ENCODE measurements at regions not wholly inside any gene's neighbourhood (a gene's known extent, or its start where the extent isn't known, plus 50 kb on each side); places are given as distances from the start of the nearest gene placed in this dataset.

DNA sequence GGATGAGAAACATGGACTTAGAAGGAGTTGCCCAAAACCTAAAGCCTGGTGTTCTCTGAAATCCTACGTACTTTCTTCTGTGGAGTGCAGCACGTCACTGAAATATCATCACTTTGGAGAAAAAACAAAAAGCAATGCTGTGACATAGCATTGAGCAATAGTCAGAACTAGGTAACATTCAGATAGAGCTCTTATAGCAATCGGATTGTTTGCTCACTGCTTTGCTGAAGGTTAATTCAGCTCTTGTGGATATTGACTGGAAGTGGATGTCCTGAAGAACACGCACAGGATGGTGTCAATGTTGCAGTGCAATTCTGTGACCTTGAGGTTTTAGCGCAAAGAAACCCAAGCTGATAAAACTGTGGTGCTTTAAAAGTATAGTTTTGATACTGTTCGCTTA lies 114.2 kb upstream of the GRXCR1 start (continued):
- no peak for TF ChIP-seq ZNF512 (CRISPR knock-in tag; IDR thresholded peaks at IDR 0.05; ENCODE audit: borderline replicate concordance)

DNA sequence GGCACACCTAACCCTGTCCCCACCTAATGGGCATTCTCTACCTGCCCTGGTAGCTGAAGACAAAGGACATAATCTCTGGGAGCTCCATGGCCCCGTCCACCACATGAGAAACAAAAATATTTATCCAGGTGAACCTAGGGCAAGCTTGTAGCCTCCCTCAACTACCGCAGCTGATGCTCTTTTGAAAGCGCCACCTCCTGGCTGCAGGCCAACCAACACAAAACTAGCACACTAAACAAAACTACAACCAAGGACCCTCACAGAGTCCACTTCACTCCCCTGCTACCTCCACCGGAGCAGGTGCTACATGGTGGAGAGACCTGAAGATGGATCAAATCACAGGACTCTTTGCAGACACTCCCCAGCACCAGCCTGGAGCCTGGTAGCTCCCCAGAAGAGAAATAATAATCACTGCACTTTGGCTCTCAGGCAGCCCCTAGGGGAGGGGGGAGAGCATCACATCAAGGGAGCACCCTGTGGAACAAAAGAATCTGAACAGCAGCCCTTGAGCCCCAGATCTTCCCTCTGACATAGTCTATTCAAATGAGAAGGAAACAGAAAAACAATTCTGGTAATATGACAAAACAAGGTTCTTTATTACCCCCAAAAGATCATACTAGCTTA lies 111.3 kb upstream of the ATP8A1 start:
- POLR2A ChIA-PET: no interaction called here

DNA sequence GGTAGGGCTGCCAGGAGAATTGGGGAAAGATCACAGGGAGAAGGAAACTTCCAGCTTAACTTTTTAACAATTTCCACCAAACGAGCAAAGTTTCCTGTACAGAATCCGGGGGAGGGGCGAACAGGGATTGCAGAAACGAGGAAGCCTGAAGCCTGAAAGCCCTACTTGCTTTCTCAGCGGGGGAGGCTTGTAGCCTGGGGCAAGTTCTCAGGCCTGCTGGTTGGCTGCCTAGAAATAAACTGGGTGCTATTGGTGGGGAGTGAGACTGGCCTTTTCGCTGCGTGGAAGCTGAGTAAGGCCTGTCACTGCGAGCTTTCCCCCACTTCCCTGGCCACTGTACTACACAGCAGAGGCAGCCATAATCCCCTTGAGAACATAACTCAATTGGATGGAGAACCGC lies 110.8 kb upstream of the ATP8A1 start:
- no peak overlapping the region for H3K4me3 Mint-ChIP-seq
- no peak overlapping the region for H3K27ac Mint-ChIP-seq
- ATAC-seq (peak; percentile 53), DNase-seq (ENCODE audit: low spot score) (peak; percentile 16)
- ChIA-PET CTCF (interaction anchor here (0.7 to 2.2 kb wide), 17 partner anchors 9 to 316 kb away, joined by 3 to 50 read pairs (median 4); partner anchors contain the start of gene ATP8A1), POLR2A (no interaction called here)
- peaks cover 11% of the 10 kb centered on the region for H3K4me1 Mint-ChIP-seq
- no peaks in the 10 kb centered on the region for H3K27me3 Mint-ChIP-seq (ENCODE audit: low read depth)
- no peaks in the 10 kb centered on the region for H3K36me3 Mint-ChIP-seq
- no peaks in the 10 kb centered on the region for H3K9me3 Mint-ChIP-seq
- TF ChIP-seq GRHL2 (CRISPR knock-in tag; IDR thresholded peaks at IDR 0.05; ENCODE audit: insufficient replicate concordance, severe bottlenecking): no peak
- TF ChIP-seq ELF4 (CRISPR knock-in tag; IDR thresholded peaks at IDR 0.05; ENCODE audit: low read depth): no peak
- no peak for TF ChIP-seq SOX15 (CRISPR knock-in tag; IDR thresholded peaks at IDR 0.05)
- no peak for TF ChIP-seq SP1 (CRISPR knock-in tag; conservative IDR thresholded peaks at IDR 0.05)
- TF ChIP-seq, protein P1, sequence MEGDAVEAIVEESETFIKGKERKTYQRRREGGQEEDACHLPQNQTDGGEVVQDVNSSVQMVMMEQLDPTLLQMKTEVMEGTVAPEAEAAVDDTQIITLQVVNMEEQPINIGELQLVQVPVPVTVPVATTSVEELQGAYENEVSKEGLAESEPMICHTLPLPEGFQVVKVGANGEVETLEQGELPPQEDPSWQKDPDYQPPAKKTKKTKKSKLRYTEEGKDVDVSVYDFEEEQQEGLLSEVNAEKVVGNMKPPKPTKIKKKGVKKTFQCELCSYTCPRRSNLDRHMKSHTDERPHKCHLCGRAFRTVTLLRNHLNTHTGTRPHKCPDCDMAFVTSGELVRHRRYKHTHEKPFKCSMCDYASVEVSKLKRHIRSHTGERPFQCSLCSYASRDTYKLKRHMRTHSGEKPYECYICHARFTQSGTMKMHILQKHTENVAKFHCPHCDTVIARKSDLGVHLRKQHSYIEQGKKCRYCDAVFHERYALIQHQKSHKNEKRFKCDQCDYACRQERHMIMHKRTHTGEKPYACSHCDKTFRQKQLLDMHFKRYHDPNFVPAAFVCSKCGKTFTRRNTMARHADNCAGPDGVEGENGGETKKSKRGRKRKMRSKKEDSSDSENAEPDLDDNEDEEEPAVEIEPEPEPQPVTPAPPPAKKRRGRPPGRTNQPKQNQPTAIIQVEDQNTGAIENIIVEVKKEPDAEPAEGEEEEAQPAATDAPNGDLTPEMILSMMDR (IDR thresholded peaks at IDR 0.05): no peak
- TF ChIP-seq ZNF423 (CRISPR knock-in tag; IDR thresholded peaks at IDR 0.05): no peak
- no peak for TF ChIP-seq ZNF425 (CRISPR knock-in tag; conservative IDR thresholded peaks at IDR 0.05)
- no peak for TF ChIP-seq ZNF532 (CRISPR knock-in tag; IDR thresholded peaks at IDR 0.05; ENCODE audit: borderline replicate concordance)
- TF ChIP-seq PRRX2 (CRISPR knock-in tag; IDR thresholded peaks at IDR 0.05): no peak
- TF ChIP-seq NR3C1 (CRISPR knock-in tag; conservative IDR thresholded peaks at IDR 0.05; ENCODE audit: low read depth): no peak
- TF ChIP-seq, protein P2, sequence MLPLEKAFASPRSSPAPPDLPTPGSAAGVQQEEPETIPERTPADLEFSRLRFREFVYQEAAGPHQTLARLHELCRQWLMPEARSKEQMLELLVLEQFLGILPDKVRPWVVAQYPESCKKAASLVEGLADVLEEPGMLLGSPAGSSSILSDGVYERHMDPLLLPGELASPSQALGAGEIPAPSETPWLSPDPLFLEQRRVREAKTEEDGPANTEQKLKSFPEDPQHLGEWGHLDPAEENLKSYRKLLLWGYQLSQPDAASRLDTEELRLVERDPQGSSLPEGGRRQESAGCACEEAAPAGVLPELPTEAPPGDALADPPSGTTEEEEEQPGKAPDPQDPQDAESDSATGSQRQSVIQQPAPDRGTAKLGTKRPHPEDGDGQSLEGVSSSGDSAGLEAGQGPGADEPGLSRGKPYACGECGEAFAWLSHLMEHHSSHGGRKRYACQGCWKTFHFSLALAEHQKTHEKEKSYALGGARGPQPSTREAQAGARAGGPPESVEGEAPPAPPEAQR (CRISPR knock-in tag; IDR thresholded peaks at IDR 0.05): no peak
- TF ChIP-seq ZNF317 (CRISPR knock-in tag; IDR thresholded peaks at IDR 0.05; ENCODE audit: borderline replicate concordance, low read depth): no peak
- no peak for TF ChIP-seq TCF7 (CRISPR knock-in tag; IDR thresholded peaks at IDR 0.05; ENCODE audit: low read depth)
- no peak for TF ChIP-seq ZBTB21 (CRISPR knock-in tag; IDR thresholded peaks at IDR 0.05; ENCODE audit: borderline replicate concordance)
- no peak for TF ChIP-seq FOXJ3 (CRISPR knock-in tag; IDR thresholded peaks at IDR 0.05; ENCODE audit: borderline replicate concordance)

More for the DNA sequence above, 111.3 kb upstream of the ATP8A1 start:
- CTCF ChIA-PET: interaction anchor here (0.7 to 2.2 kb wide), 18 partner anchors 9 to 317 kb away, joined by 3 to 50 read pairs (median 4); partner anchors contain the start of gene ATP8A1
- peaks cover 11% of the 10 kb centered on the region for H3K4me1 Mint-ChIP-seq
- H3K27ac Mint-ChIP-seq: no peak overlapping the region
- H3K36me3 Mint-ChIP-seq: no peaks in the 10 kb centered on the region
- TF ChIP-seq OVOL2 (CRISPR knock-in tag; IDR thresholded peaks at IDR 0.05; ENCODE audit: borderline replicate concordance): no peak
- TF ChIP-seq ZNF121 (CRISPR knock-in tag; IDR thresholded peaks at IDR 0.05): no peak
- TF ChIP-seq, protein P1 (IDR thresholded peaks at IDR 0.05): peak; percentile 34; the same call in 1 of the 2 replicates
- no peak for TF ChIP-seq GABPB1 (CRISPR knock-in tag; IDR thresholded peaks at IDR 0.05)
- no peaks in the 10 kb centered on the region for H3K27me3 Mint-ChIP-seq (ENCODE audit: low read depth)
- no peaks in the 10 kb centered on the region for H3K9me3 Mint-ChIP-seq
- DNase-seq (ENCODE audit: low spot score): peak; percentile 61
- ATAC-seq: peak; percentile 92
- no peak overlapping the region for H3K4me3 Mint-ChIP-seq

Data from WTC11 (cell line).